DMS 273 (cell line): ENCODE measurements at regions not wholly inside any gene's neighbourhood (a gene's known extent, or its start where the extent isn't known, plus 50 kb on each side); places are given as distances from the start of the nearest gene placed in this dataset.

Source experiments
- DNase-seq: peaks from one replicate; lab custom pipeline; 2025; ENCODE audit not compliant: unreplicated experiment; lab: John Stamatoyannopoulos, UW

GRCh38 chr11:134755535-134755934 is 343.5 kb upstream of the B3GAT1 start:
- no peak for DNase-seq

DNA sequence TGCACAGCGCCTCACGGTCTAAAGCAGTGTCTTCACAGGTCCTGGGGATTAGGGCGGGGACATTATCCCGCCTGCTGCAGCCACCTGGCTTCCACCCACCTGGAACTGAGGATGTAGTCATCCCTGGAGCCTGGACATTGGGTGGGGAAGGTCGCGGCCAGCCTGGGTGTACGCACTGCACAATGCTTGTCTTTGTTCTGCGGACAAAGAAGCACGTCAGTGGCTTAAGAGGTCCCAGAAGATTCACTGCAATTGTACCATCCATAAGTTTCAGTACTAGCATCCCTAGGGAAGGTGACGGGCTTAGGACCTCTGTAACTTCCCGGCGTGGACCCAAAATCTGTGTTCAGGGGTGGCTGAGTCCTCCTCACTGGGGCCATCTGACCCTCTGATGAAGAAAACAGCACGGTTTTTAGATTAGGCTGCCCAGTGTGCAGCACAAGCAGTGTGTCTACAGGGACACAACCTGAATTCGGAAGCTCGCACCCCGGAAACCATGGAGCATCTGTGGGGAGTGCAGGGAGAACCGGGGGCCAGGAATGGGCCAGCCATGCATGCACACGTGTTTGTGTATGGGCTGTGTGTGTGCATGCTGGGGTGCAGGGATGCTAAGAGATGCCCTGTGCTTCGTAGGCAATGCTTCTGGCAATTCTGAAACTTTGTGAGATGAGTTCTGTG is 342.6 kb upstream of the B3GAT1 start:
- no peak for DNase-seq

GRCh38 chr11:134753771-134754520 is 341.9 kb upstream of the B3GAT1 start:
- DNase-seq, result no peak

DNA sequence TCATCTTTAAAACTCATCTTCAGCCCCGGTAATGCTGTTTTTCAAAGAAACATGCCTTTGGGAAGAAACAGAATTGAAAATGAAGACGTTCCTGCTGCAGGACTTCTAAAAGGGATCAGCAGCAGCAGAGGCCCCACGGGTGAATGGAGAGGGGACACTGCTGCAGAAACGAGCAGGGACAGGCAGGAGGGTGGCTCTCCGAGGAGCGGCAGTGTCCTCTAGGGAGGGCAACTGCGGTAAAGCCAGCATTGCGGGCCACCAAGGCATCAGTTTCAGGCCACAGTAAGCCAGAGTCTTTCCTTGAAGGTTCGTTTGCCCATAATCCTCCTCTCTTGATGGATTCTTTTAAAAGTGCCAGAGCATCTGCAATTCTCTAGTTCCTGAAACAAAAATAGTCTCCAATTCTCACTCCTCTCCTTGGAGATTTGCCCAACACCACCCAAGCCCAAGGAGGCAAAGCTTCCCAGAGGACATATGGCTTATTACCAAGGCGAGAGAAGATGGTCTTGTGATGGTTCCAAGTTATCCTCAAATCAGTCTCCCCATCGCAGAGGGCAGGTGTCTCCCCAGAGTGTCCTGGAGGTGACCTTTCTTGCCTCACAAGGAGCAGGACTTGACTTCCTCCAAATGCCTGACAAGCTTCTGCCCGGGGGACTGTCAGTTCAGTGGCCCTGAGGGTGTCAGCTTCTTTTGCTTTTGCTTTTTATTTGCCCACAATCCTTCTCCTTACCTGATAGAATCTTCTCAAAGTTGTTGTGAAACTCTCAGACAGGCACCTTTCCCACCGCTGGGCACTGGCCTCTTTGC is 341.1 kb upstream of the B3GAT1 start:
- no peak for DNase-seq

DNA sequence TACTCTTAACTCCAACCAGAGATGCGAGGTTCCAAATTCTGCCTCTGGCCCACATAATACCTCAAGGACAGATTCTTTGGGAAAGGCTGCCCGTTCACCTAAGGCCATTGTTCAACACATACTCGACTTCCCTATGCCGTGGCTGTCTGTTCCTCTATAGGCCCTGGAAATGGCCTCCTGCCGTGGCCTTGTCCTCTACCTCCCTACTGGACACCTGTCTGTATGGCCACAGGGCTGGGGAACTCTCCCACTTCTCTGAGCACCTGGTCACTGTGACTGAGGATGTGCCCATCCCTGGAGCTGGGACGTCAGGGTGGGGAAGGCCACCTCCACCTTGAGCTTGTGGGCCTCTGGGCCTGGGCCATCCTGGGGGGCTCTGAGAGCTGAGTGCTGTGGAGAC is 340.5 kb upstream of the B3GAT1 start:
- no peak for DNase-seq

DNA sequence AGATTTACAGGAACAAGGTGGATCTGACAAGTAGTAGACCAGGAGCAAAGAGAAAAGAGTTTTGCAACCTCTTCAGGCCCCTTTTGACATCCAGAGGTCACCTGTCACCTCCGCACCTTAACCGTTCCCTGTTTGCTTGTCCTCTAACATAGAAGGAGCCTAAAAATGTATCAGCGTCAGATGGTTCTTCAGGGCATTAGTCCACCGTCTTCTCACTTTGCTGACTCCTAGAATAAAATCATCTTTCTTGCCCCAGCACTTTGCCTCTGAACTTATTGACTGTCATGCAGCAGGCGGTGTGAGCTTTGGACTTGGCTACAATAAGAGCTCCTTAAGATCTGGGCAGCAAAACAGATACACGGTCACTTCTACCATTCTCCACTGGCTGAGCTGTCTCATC is 339.7 kb upstream of the B3GAT1 start:
- DNase-seq, result no peak

- no peak for DNase-seq
Measured at GRCh38 chr11:134751031-134751585, 339.1 kb upstream of the B3GAT1 start.

DNA sequence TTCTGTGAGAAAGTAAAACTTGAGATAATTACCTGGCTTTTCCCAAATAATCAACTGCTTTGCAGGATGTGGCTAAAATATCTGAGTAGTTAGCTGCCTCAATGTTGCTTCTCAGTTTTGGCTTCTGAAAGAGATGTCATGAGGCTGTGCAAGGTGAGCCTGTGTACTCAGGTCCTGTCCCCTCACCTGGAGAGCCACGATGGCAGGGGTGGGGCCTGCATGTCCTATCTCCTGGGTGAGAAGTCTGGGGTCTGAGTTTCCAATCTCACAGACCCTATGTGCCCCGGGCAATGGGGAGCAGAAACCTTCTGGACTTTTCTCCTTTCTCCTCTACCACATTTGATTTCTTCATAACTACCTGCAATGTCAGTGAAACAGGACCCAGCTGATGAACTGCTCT is 338.6 kb upstream of the B3GAT1 start:
- DNase-seq, result no peak

DNA sequence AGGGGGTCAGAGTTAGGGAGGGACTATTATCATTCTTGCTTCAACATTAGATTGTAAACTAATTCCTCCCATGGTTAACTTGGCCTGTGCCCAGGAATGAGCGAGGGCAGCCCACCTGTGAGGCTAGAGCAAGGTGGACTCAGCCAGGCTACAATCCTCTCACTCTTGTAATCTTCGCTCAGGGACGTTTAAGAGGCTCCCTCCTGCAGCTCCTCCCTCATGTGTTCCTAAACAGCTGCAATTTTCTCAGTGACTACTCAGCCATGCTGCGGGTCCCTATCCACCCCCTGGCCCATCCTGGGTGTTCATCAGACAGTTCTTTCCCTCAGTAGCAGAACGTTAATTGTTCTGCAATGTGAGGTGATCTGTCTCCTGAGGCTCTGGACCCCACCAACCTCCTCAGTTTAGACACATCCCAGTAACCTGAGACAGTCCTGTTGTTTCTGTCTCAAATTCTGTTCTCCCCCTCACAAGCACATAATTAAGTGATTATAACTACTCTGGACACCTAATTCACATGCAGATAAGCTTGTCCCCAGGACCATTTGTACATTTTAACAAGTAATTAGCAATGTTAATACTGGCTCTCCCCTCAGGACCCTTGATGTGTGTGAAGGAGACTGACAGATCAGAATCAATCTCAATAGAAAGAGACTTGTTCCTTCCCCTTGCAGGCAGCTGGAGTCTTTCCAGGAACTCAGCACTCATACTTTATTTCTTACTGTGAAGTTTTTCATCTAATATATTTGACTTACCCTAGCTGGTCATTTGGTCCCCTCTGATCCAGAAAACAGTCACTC is 337.2 kb upstream of the B3GAT1 start:
- DNase-seq, result no peak

DNA sequence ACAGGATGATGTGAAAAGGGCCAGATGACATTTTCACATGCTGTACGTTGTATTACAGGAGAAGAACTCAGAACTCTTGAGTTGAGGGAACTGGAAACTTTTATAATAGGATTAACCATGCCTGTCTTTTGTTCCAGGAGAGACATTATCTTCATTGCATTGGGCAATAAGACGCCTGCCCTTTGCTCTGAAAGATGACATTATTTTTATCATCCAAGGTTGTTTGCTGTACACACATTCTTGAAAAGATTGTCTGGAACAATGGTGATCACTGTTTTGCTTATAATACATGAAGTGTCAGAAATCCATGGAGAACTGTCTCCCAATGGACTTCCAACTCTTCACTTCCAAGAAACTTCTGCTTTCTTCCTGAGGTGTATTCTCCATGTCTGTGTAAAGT is 334.6 kb upstream of the B3GAT1 start:
- DNase-seq, result no peak

DNA sequence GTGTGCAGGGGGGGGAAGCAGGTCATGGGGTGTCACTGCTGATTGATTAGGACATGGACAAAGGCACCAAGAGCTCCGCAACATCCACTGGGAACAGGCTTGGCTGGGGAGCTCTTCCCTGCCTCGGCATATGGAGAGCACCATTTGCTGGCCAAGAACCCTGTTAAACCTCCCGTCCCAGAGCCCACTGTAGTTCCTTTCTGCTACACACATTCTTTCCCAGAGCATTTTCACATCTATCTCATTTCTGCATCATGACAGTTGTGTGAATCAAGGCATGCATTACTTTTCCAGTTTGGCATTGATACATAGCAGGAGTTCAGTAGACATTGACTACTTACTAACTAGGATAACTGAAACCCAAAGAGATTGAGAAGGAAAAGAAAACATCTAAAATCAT is 333.4 kb upstream of the B3GAT1 start:
- no peak for DNase-seq

DNA sequence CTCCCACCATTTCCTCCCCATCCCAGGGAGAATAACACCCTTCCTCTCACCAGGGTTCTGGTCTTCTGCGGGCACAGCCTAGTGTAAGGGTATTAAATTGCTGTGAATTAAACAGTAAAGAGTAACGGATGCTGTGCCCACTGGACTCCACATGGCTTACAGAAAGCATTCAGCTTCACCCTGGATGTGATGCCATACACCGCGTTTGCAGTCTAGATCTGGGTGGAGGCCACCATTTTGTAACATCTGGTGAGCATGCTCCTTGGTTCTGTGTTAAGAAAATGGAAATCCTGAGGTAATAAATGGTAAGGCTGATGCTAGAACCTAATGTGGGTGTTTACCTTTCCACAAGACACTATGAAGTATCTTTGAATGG is 331.8 kb upstream of the B3GAT1 start:
- no peak for DNase-seq

- no peak for DNase-seq
Measured at GRCh38 chr11:134742956-134743819, 331.1 kb upstream of the B3GAT1 start.

DNA sequence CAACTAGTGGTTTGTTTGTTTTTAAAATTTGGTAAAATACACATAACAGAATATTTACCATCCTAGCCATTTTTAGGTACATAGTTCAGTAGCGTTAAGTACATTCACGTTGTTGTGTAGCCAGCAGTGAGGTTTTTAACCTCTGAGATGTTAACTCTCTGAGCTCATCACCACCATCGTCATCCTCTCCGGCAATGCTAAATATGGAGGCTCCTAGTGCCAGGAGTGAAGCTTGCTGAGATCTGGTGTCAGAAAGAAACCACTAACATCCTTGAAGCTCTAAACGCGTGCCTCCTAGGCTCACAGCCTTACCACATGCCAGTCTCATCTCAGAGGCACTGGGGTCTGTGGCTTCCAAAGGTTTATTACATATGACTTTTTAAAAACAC is 330.2 kb upstream of the B3GAT1 start:
- no peak for DNase-seq

- DNase-seq, result no peak
Measured at GRCh38 chr11:134741453-134742223, 329.6 kb upstream of the B3GAT1 start.

GRCh38 chr11:134740590-134741261 is 328.7 kb upstream of the B3GAT1 start:
- no peak for DNase-seq

DNA sequence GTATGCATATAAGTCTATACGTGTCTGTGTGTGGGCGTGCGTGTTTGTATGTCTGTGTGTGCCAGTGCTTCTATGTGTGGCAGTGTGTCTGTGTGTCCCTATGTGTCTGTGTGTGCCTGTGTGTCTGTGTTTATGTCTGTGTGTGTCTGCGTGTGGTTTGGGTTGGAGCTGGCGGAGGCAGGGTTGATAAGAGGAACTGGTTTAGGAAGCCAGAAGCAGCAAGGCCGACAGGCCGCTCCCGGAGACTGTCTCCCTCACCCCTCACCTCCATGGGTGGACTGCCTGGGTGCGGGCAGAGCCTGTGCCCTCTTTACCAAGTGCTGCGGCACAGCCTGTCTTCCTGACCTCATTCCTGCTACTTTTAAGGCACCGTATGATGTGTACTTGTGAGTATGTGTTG is 327.1 kb upstream of the B3GAT1 start:
- DNase-seq, result no peak

GRCh38 chr11:134738581-134738980 is 326.5 kb upstream of the B3GAT1 start:
- no peak for DNase-seq
